Stimulated activated CD4-positive, alpha-beta T cell treated with anti-CD3 and anti-CD28 coated beads, Interleukin-2, amount 100 ng/mL, for 24 hours (primary cell): ENCODE measurements at regions not wholly inside any gene's neighbourhood (a gene's known extent, or its start where the extent isn't known, plus 50 kb on each side); places are given as distances from the start of the nearest gene placed in this dataset.
"Not testable (repeated sequence)": the region's sequence is repeated elsewhere in the genome, so short reads cannot be mapped to it uniquely, and the experiment has no call there.

Source experiments
- DNase-seq, 2 donors: peaks; one replicate each; pipeline ENCODE4 v3.0.0-alpha.2; 2020

- no peak for DNase-seq
These were observed 482.1 kb downstream of the TMA16 start for GRCh38 chr4:163976588-163976987.

GRCh38 chr4:163988391-163988790 lies 493.9 kb downstream of the TMA16 start:
- no peak for DNase-seq

GRCh38 chr4:163988865-163989264 lies 494.4 kb downstream of the TMA16 start:
- DNase-seq, result no peak

GRCh38 chr4:163991298-163991865 lies 496.9 kb downstream of the TMA16 start:
- DNase-seq, result no peak

DNA sequence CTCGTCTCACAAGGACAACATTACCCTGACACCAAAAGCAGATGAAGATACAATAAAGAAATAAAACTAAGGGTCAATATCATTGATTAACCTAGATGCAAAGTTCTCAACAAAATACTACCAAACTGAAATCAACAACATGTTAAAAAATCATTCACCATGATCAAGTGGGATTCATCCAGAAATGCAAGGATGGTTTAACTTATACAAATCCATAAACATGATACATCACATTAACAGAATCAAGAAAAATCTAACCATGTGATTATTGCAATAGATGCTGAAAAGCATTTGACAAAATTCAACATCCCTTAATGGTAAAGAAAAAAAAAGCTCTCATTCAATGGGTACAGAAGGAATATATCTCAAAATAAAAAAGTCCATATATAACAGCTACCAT lies 514.9 kb downstream of the TMA16 start:
- DNase-seq, result no peak

DNA sequence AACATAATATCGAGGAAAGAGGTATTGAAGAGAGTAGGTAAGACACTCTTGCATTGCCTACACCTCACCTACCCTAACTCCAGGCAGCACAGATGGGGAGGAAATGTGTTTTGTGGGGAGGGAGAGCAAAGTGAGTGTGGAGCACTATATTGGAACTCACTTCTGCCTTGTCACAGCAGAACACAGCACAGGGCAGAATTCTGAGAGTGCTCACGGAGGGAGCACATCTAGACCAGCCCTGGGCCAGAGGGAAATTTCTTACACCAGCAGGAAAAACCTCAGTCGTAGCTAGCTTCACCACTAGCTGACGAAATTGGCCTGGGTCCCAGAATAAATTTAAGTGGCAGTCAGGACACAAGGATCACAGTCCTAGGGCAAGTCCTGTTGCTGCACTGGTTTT lies 517.3 kb downstream of the TMA16 start:
- no peak for DNase-seq

GRCh38 chr4:164012396-164013027 lies 518.0 kb downstream of the TMA16 start:
- peak; percentile 6 to 20 for DNase-seq

DNA sequence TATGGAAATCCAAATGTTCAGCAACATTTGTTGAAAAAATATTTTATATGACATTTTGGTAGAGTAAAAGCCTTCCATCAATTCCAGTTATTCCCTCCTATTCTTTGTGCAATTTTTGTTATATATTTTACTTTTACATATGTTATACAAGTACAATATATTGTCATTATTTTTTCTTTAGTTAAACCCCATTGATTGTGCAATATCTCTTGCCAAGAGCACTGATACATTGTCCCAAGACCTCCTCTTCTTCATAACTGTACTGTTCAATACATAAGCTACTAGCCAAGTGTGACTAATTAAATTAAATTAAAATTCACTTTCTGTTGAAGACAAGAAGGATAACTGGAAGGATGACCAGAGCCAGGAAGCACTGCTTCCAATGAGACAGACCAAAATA lies 527.5 kb downstream of the TMA16 start:
- no peak for DNase-seq

- no peak for DNase-seq
These were observed 528.7 kb downstream of the TMA16 start for GRCh38 chr4:164023214-164023613.

DNA sequence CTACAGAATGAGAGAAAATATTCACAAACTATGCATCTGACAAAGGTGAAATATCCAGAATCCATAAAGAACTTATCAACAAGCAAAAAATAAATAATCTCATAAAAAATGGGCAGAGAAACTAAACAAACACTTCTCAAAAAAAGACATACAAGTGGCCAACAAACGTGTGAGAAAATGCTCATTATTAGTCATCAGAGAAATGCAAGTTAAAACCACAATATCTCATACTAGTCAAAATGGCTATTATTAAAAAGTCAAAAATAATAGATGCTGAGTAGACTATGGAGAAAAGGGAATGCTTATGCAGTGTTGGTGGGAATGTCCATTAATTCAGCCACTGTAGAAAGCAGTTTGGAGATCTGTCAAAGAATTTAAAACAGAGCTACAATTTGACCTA lies 533.3 kb downstream of the TMA16 start:
- DNase-seq, result no peak

GRCh38 chr4:164039482-164039881 lies 545.0 kb downstream of the TMA16 start:
- DNase-seq, result no peak

DNA sequence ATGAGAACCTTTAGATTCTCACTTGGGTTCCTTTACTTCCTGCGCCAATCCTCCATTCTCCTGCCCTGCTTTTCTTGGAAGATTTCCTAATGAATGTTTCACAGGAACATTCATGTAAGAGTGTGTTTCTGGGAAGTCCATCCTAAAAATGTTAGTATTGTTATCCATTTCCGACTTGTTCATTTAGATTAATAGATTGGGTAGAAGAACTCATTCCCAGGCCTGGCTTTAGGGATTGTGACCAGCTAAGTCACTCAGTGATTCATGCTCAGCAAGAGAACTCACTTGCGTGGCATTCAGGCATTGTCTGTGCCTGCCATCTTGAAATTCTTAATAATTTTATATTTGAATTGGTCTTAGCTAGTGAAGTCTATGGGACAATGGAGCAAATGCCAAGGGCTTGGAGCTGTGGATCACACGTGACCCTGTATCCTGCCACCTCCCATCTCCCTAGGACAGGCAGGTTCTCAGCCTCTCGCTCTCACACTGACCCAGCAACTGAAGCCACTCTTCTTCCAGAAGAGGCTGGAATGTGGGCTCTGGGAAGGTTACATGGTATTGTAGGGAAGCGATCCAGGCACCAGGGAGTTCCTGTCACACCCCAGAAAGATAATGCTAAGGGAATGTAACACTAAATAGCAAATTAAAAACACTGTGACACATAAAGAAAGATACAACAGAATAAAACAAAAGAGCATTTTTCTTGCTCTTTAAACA lies 562.1 kb downstream of the TMA16 start:
- DNase-seq, result no peak

DNA sequence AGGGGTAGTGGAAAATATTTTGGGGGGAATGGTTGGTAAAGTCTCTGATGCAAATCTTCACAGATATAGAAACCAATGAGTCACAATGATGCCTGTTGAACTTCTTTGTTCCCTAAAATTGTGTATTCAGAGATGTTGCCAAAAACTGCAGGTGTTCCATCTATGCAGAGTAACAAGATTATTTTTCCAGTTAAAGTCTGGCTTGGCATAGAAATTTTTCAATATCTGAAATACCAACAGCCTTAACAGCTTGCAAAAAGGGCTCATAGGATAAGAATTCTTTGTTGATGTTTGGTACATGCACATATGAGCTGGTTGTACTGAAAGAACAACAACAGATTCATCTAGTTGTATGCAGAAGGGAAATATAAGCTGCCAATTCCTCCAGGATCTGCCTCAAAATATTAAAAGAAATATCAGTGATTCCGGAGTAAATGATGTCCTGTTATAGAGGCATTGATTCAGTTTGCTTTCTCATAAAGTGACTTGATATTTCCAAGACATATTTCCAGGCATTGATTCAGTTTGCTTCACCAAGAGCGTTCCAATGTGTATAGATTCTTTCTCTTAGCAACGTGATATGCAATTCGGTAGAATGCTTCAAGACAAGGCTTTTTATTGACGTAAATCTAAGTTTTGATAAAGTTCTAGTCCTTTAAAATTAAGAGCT lies 564.4 kb downstream of the TMA16 start:
- DNase-seq, result no peak

DNA sequence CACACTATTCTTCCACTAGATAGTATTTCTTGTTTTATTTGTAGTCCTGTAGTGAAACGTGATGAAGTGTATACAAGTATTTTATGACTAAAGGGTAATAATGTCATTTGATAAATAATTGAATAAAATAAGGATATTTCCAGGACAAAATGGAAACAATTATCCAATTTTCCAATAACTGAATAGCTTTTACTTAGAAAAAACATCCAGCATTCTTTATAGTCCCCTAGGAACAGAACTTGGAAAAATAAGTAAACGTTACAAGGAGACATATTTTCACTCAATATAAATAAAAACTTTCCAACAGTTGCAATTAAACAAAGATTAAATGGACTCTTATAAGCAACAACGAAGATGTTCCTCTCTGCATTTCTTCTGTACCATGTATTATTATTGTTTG lies 566.0 kb downstream of the TMA16 start:
- no peak for DNase-seq

DNA sequence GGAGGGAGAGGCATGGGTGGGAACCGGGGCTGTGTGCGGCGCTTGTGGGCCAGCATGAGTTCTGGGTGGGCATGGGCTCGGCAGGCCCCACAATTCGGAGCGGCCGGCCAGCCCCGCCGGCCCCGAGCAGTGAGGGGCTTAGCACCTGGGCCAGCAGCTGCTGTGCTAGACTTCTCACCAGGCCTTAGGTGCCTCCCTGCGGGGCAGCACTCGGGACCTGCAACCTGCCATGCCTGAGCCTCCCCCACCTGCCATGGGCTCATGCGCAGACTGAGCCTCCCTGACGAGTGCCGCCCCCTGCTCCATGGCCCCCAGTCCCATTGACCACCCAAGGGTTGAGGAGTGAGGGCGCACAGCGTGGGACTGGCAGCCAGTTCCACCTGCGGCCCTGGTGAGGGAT lies 573.9 kb downstream of the TMA16 start:
- DNase-seq, result no peak

DNA sequence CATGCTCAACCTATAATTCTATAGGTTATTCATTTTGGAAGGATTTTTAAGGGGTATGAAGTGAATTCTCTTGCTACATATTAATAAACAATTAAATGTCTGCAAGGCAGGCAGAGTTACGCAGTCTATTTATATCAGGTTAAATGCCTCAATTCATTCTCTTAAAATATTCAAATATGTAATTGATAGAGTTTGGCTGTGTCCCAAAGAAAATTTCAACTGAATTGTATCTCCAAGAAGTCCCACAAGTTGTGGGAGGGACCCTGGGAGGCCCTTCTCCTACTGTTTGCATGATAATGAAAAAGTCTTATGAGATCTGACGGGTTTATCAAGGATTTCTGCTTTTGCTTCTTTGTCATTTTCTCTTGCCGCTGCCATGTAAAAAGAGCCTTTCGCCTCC lies 576.1 kb downstream of the TMA16 start:
- DNase-seq, result no peak

GRCh38 chr4:164081371-164081770 lies 586.9 kb downstream of the TMA16 start:
- DNase-seq, result no peak

- no peak for DNase-seq
These were observed 587.3 kb downstream of the TMA16 start for GRCh38 chr4:164081801-164082200.

- DNase-seq, result no peak
These were observed 593.2 kb downstream of the TMA16 start for GRCh38 chr4:164087733-164088132.

DNA sequence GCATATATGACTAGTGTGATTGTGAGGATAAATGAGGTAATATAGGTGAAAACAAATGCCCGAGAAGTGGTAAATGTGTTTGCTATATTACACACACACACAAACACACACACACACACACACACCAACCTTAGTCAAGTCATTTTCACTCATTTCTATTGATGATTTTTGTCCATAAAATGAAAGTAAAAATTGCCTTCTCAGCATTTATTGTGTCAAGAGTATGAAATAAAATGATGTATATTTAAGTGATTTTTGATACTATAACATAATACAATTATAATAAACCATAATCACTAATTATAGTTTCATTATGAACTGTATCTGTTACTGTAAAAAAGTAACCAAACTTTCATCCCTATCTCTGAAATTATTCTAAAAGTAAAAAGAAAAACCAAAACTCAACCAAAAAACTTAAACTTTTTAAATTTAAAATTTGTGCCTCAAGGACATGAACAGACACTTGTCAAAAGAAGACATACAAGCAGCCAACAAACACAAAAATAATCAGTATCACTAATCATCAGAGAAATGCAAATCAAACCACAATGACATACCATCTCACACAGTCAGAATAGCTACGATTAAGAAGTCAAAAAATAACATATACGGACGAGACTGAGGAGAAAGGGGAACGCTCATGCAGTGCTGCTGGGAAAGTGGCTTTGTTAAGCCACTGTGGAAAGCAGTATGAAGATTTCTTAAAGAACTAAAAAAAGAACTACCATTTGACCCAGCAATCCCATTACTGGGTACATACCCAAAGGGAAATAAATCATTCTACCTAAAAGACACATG lies 601.0 kb downstream of the TMA16 start:
- no peak for DNase-seq

- DNase-seq, result no peak
These were observed 602.5 kb downstream of the TMA16 start for GRCh38 chr4:164096766-164097518.

DNA sequence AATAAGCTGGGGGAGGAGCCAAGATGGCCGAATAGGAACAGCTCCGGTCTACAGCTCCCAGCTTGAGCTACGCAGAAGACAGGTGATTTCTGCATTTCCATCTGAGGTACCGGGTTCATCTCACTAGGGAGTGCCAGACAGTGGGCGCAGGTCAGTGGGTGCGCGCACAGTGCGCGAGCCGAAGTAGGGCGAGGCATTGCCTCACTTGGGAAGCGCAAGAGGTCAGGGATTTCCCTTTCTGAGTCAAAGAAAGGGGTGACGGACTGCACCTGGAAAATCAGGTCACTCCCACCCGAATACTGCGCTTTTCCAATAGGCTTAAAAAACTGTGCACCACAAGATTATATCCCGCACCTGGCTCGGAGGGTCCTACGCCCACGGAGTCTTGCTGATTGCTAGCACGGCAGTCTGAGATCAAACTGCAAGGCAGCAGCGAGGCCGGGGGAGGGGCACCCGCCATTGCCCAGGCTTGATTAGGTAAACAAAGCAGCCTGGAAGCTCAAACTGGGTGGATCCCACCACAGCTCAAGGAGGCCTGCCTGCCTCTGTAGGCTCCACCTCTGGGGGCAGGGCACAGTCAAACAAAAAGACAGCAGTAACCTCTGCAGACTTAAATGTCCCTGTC lies 606.4 kb downstream of the TMA16 start:
- DNase-seq, result not testable (repeated sequence)
